DMS79 treated with DMSO at 0.1 percent for 48 hours (cell line): ENCODE measurements at regions not wholly inside any gene's neighbourhood (a gene's known extent, or its start where the extent isn't known, plus 50 kb on each side); places are given as distances from the start of the nearest gene placed in this dataset.
A peak's percentile ranks its signal among the peaks of the same experiment; 100 is the strongest.
"Not testable (repeated sequence)": the region's sequence is repeated elsewhere in the genome, so short reads cannot be mapped to it uniquely, and the experiment has no call there.

ENCODE experiments used
- DNase-seq: peaks from one replicate; lab custom pipeline; 2025; lab: John Stamatoyannopoulos, UW

DNA sequence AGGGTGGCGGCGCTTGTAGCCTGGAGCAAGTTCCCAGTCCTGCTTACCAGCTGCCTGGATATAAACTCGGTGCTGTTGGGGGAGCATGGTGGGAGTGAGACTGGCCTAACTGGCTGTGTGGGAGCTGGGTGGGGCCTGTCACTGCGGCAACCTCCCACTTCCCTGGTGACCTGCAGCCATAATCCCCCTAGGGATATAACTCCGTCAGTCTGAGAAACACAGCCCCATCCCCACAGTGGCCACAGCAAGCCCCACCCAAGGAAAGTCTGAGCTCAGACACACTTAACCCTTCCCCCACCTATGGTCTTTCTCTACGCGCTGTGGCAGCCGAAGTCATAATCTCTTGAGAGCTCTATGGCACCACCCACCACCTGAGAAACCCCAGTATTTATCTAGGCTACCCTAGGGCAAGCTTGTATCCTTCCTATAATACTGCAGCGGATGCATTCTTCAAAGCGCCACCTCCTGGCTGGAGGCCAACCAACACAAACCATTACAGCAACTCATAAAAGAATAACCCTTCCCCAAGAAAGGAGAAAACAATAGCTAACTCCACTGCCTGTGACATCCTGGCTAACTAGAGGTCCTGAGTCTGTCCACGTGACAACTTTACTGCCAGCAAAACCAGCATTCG, 57.4 kb downstream of the ZNF648 start:
- DNase-seq, result no peak

DNA sequence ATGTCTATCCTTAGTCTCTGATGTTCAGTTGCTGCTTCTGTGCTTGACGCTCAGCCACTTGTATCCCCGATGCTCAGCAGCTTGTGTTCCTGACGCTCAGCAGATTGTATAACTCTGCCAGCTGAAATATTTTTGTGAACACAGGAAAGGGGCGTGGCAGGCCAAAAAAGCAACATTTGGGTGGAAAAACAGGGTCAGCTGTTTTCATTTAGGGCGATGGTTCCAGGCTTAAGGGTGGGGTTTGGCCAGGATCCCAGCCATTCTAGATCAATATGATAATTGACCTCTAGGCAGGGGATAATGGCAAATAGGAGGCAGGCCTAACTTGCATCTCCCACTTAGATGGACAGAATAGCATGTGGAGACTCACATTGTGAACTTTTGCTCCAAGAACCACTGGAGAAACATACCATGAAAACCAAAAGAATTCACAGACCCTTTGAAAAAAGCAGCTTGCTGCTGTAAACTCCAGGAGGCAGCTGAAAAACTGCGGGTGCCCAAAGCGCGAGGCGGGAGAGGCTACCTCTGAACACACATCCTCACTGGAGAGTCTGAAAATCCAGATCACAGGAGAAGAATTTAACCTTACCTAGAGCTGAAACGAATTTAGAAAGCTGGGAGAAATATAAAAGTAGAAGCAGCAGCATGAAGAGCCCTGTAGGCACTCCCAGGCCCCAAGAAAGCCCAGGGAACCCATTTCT, 58.3 kb downstream of the ZNF648 start:
- DNase-seq, result no peak

DNA sequence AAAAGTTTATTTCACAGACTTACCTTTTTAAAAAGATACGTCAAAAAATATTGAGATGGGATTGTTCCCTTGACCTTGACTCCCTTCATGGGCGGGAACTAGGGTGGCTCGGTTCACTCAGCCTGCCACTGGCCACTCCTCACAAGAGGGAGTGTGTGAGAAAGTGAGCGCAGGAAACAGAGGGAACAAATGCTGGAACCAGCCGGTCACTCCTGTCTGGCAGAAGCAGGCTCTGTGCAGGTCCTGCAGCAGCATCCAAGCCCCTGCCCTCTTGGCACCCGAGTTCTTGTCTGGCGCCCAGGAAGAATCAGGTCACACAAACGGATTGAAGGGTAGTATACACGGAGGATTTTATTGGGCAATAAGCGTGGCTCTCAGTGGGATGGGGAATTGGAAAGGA, 58.9 kb downstream of the ZNF648 start:
- DNase-seq, result no peak

DNA sequence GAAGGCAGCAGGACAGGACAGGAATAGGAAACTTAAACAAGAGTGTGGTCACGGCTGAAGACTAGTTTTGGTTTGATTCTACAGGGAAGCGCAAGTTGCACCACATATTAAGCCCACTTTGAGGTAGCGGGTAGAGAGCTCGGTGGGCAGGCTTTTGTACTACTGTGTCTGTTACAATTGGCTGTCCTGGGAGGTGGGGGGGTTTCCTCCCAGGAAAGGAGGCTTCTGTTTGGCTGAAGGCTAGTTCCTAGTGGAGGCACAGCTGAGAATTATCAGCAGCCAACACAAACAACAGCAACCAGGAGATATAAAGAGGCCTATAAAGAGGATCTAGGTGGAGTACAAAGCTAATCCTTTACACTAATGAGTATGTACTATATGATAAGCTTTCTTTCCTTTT, 62.7 kb downstream of the ZNF648 start:
- no peak for DNase-seq

DNA sequence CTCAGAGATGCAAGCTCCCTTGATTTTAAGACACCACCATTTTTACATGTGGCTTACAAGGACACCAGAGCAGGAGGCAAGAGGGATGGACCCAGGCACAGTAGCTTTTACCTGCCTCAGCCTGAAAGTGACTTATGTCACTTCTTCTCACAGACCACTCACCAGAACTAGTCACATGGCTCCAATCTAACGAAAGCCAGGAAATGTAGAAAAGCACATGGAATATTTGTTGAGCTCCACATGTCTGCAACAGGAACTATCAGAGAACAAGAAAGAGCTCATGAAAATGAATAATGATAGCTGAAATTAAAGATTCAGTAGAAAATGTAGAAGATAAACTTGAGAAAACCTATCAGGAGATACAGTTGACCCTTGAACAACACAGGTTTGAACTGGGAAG, 69.4 kb downstream of the ZNF648 start:
- DNase-seq, result no peak

DNA sequence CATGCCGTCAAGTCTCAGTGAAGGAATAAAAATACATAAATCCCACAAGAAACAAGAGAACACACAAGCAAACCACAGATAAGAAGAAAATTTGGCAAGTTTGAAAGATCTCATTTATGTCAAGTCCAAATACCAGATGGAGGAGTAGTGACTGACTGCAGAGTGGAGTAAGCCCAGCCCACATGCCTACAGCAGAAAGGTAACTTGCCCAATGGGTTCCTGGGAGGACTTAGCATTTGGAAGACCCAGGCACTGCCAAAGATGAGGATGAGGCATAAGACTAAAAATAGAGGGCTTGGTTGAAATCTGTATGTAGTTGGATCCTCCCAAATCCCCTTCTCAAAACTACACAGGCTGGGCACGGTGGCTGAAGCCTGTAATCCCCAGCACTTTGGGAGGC, 70.8 kb downstream of the ZNF648 start:
- no peak for DNase-seq

DNA sequence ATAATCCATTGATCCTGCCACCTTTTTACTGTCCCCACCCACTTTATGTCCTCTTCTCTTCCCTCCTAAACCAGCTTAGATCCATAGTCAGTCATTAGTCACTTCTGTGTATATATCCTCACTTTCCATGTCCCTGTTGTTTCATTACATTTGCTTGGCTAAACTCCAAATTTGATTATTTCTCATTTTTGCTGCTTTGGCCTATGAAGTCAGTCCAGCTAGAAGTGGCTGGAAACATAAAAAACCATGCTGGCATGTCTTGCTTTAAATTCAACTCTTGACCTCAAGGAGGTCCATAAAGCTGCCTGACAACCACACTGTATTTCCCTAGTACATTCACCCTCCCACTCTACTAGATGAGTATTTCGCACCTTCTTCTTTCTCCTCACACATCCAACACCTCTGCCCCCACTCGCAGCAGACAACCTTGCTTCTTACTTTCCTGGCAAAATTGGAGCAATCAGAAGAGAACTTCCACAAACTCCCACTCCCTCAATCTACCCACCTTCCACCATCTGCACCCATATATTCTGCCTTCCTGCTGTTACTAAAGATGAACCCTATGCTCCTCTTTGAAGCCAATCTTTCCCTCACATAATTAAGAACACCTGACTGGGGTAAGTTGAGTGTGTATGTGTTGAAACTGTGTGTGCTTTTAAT, 72.1 kb downstream of the ZNF648 start:
- DNase-seq, result no peak

DNA sequence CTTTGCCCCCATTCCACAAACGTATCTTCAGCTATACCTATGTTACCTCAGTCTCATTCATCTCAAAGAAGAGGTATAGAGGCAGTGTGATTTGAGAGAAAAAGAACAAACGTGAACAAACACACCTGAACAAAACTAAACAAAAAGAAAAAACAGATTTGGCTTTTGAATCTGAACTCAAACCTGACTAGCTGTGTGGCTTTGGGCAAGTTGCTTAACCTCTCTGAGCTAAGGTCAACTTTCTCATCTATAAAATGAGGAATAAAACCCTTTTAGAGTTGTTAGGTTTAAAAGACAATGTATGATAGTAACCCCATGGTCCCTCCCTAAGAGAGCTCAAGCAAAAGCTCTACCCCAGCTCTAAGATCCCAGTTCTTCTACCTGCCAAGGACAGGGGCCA, 73.5 kb downstream of the ZNF648 start:
- no peak for DNase-seq

DNA sequence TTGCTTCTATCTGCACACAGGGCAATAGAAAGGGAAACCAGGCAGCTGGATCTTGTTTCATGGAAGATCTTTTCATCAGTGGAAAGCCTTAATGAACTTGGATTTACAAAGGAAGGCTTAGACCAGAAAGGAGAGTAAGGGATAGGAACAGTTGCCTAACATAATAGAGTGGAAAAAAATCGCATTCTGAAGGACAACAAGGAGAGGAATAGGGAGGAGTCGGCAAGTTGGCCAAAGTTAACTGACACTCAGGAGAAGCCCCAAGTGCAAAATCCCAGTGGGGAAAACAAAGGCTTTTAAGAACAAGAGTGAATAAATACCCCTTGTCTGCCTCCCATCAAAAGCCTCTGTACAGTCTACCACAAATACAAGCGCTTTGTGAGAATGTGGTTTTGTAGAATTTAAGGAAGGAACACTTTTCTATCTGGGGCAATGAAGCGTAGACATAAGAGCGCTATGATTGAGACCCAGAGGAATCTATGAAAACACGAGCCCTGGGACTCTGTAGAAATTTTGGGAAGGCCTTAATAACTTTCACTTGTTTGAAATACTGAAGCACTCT, 74.1 kb downstream of the ZNF648 start:
- no peak for DNase-seq

DNA sequence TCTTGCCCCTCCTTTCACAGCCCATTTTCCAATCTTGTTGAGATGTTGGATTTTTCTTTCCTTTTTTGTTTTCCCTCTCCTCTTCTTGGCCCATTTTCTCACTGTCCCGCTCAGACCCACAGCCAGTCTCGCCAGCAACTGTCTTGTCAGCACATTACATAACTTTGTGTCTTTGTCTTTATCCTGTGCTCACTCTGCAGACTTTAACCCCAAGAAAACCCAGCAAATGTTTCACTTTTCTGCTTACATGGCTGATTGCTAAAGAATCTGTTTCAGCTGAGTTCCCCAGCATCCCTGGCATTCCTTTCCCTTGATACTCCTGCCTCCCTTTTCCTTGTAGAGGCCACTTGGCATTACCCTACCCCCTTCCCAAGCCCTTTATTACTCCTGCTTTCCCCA, 74.6 kb downstream of the ZNF648 start:
- no peak for DNase-seq

DNA sequence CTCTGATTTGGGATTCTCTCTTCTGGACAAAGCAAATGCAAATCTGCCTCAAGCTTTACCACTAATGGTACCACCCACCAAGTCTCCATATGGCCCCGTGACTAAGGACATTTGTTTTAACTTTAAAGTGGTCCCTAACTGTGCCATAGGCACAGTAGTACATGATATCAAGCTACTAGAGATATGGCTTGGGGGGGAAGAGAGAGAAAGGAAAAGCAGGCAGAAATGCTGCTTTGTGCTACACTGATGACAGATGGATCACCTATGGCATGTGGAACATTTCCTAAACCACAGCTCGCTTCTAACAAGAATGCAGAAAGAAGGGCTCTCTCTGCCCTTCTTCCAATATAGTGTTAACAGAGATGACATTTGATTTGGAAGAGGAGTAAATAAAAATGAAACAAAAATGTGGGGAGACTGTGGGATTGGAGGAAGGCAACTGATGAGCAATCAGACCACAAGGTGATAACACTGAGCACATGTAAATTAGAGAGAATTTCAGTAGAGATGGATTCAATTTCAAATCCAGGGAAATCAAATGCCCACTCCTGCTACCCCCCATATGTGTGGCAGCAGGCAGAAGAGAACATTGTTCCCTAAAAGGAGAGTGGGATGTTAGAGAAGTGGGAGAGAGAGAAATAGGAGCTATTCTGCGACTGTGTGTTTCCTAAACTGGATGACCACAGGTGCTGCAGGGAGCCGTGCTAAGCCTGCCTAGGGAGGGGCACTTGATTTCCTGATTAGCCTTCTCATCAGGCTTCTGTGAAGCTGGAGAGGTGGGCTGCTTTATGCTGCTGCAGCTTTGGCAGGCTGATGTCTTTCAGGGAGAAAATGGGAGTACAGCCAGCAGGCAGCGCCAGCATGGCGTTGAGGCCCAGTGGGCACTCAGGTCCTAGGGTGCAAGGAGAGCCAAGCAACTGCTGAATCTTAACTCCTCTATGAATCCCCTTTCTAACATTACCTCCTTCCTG, 75.3 kb downstream of the ZNF648 start:
- no peak for DNase-seq

DNA sequence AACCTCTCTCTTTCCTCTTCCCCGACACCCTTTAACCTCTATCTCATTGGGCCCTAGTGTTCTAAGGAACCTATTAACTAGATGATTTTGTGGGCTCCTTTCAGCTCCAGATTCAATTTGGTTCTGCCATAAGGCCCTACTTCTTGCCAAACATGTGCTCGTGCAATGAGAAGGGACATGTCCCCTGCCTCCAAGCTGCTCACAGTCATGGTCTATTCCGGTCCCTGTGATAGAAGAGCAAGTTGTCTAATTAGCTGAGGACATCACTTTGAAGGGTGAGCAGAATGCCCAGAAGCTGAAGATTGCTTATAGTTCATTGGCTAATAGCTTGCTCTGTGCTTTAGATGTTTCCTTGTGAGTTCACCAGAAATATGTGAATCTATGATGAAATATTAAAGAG, 76.2 kb downstream of the ZNF648 start:
- DNase-seq, result no peak

DNA sequence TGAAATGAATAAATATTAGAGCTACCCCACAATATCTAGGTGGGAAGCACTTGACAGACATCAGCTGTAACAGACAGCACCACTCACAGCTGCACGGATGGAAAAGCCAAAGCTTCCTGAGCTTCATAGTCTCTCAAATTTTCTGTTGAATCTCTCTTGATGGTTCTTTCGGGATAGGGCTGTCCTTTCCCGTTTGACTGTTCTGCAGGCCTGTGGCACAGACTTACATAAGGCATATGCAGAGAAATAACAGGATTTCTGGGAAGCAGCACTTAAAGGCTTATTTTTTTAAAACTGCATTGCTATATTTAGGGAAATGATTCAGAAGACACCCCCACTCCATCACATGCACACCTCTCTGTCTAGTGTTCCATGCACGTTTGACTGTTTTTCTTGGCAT, 77.5 kb downstream of the ZNF648 start:
- no peak for DNase-seq

DNA sequence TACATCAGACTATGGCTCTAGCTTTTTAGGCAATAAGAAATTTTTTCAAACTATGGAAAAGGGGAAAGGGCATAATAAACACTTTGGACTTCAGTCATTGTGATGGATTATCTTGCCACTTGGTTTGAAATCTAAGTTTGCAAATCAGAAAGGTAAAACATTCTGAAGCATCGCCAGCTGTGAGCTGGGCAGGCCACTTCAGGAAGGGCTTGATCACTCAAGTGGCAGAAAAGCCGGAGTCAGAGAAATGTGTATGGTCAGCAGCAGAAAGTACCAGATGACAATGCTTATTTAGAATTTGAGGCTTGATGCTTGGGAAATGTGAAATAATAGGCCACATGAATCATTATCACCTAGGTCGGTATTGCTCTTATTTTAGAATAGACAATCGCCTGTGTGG, 79.7 kb downstream of the ZNF648 start:
- DNase-seq, result peak; percentile 9

DNA sequence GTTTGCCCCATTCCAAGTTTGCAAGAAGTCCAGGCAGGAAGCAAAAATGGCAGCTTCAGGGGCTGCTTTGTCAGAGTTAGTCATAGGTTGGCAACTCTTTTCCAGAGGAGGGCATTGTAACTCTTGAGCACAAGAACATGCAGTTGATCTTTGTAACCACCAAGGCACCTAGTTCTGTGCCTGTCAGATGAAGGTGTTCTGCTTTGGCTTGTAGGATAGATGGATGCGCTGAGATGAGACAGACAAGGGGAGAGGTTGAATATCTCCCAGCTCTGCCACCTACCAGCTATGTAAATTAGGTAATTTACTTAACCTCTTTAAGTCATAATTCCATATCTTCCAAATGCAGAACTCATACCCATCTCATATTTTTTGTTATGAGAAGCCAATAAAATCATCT, 89.3 kb downstream of the ZNF648 start:
- no peak for DNase-seq

DNA sequence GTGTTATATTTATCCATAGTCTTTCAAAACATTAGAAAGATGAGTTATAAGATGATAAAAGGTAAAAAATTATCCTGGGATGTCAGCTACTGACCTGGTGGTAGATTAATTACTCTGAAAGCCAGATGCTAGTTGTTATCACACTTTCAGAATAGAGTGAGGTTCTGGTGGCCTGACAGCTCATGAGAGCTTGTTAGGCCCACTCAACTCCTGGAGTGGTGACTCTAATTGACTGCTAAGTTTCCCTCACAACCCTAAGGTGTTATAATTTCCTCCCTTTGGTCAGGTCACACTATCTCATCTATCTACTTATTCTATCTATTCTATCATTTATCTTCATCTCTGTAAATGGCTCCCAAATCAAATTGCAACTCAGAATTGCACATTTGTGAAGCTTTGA, 90.1 kb downstream of the ZNF648 start:
- DNase-seq, result no peak

DNA sequence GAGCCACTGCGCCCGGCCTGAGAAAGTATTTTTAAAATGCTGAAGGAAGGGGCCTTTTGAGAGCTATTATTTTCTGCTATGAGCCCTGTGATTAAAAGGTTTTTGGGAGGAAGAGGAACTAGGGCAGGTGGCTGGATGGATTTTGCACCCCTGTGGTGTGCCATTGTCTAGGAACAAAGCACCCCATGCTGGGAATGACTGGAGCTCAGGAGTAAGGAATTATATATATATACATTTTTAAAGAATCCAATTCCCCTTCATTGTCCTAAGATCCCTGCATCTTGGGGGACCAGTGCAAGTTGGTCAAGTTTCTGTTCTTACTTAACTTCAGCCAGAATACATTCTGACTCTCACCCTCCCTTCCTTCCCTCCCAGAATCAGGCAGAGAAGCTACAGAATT, 91.6 kb downstream of the ZNF648 start:
- no peak for DNase-seq

DNA sequence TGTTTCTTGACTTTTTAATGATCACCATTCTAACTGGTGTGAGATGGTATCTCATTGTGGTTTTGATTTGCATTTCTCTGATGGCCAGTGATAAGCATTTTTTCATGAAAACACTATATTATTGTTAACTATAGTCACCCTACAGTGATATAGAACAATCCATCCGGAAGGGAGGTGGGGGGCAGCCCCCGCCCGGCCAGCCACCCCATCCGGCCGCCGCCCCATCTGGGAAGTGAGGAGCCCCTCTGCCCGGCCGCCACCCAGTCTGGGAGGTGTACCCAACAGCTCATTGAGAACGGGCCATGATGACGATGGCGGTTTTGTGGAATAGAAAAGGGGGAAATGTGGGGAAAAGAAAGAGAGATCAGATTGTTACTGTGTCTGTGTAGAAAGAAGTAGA, 106.8 kb downstream of the ZNF648 start:
- not testable (repeated sequence) for DNase-seq

DNA sequence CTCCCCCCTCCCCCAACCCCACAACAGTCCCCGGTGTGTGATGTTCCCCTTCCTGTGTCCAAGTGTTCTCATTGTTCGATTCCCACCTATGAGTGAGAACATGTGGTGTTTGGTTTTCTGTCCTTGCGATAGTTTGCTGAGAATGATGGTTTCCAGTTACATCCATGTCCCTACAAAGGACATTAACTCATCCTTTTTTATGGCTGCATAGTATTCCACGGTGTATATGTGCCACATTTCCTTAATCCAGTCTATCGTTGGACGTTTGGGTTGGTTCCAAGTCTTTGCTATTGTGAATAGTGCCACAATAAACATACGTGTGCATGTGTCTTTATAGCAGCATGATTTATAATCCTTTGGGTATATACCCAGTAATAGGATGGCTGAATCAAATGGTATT, 107.3 kb downstream of the ZNF648 start:
- not testable (repeated sequence) for DNase-seq

DNA sequence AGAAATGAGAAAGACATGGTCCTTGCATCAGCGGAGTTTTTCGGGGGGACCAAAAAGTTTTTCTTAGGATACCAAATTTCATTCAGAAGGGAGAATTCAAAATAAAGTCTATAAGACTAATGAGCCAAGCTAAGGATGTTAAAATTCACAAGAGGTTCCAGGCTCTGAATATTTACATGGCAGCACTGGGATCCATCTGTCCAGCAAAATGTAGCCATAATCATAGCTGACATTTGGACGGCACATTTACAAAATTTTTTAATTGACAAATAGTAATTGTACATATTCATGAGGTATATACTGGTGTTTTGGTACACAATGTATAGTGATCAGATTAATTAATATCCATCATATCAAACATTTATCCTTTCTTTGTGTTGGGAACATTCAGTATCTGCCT, 107.9 kb downstream of the ZNF648 start:
- DNase-seq, result no peak

DNA sequence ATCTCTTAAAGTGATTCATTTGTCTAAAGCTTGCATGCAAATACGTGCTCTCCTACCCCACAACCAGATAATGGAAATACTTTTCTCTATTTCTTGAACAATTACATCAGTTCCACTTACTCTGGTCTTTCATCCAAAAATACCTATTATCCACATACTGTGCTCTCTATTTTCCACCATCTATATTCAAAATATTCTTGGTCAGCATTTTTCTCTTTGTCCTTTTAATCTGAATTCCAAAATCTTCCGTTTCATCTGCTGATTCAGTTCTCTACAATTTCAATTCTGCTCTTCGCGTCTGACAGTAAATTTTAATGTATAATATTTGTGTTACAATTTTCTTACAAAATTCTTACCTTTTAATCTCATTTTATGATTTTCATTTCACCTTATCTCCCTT, 110.3 kb downstream of the ZNF648 start:
- no peak for DNase-seq

DNA sequence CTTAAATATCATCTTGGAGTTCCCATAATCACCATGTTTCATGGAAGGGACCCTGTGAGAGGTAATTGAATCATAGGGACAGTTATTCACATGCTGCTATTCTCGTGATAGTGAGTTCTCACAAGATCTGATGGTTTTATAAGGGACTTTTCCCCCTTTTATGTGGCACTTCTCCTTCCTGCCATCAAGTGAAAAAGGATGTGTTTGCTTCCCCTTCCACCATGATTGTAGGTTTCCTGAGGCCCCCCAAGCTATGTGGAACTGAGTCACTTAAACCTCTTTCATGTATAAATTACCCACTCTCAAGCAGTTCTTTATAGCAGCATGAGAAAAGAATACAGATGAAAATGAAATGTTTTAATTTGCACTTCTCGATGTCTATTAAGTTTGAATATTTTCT, 112.0 kb downstream of the ZNF648 start:
- no peak for DNase-seq
